K562 (cell line): ENCODE measurements at regions not wholly inside any gene's neighbourhood (a gene's known extent, or its start where the extent isn't known, plus 50 kb on each side); places are given as distances from the start of the nearest gene placed in this dataset.

Experiments
- HLTF ChIP-seq: fragments of 450-650 bp; IDR thresholded peaks from 2 replicates; pipeline ENCODE4 v1.6.1; 2016
- MYBL2 ChIP-seq, 2 experiments: fragments of 450-650 bp in 1 of 2; sonication (generic) in 1 of 2; formaldehyde crosslinking in 1 of 2; IDR thresholded peaks; 2 replicates each; pipeline versions ENCODE4 v1.6.1 to v1.8.1; 2017 to 2022; ENCODE audit warnings: borderline replicate concordance in 1 of 2, inconsistent platforms in 1 of 2, low read depth in 1 of 2, mild to moderate bottlenecking in 1 of 2, missing genetic modification reagents in 1 of 2, moderate library complexity in 1 of 2
- TF ChIP-seq, protein P1 (sequence below), 2 experiments: fragments of 450-650 bp; formaldehyde crosslinking in 1 of 2; IDR thresholded peaks; 2 replicates each; pipeline versions ENCODE4 v1.4.0 to v1.6.1; 2014 to 2020; ENCODE audit warnings: mild to moderate bottlenecking in 2 of 2, borderline replicate concordance in 1 of 2, low read depth in 1 of 2

GRCh38 chr1:184301227-184301626 is 85.6 kb upstream of the C1orf21 start:
- TF ChIP-seq, protein P1, sequence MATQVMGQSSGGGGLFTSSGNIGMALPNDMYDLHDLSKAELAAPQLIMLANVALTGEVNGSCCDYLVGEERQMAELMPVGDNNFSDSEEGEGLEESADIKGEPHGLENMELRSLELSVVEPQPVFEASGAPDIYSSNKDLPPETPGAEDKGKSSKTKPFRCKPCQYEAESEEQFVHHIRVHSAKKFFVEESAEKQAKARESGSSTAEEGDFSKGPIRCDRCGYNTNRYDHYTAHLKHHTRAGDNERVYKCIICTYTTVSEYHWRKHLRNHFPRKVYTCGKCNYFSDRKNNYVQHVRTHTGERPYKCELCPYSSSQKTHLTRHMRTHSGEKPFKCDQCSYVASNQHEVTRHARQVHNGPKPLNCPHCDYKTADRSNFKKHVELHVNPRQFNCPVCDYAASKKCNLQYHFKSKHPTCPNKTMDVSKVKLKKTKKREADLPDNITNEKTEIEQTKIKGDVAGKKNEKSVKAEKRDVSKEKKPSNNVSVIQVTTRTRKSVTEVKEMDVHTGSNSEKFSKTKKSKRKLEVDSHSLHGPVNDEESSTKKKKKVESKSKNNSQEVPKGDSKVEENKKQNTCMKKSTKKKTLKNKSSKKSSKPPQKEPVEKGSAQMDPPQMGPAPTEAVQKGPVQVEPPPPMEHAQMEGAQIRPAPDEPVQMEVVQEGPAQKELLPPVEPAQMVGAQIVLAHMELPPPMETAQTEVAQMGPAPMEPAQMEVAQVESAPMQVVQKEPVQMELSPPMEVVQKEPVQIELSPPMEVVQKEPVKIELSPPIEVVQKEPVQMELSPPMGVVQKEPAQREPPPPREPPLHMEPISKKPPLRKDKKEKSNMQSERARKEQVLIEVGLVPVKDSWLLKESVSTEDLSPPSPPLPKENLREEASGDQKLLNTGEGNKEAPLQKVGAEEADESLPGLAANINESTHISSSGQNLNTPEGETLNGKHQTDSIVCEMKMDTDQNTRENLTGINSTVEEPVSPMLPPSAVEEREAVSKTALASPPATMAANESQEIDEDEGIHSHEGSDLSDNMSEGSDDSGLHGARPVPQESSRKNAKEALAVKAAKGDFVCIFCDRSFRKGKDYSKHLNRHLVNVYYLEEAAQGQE (IDR thresholded peaks at IDR 0.05; ENCODE audit: borderline replicate concordance), result no peak
- TF ChIP-seq, protein P1 (CRISPR knock-in tag; IDR thresholded peaks at IDR 0.05; ENCODE audit: low read depth), result no peak
- no peak for TF ChIP-seq MYBL2 (IDR thresholded peaks at IDR 0.05; ENCODE audit: low read depth)
- no peak for TF ChIP-seq MYBL2 (CRISPR knock-in tag; IDR thresholded peaks at IDR 0.05; ENCODE audit: borderline replicate concordance)
- no peak for TF ChIP-seq HLTF
